ENCODE measurements at regions not wholly inside any gene's neighbourhood (a gene's known extent, or its start where the extent isn't known, plus 50 kb on each side); places are given as distances from the start of the nearest gene placed in this dataset.

DNA sequence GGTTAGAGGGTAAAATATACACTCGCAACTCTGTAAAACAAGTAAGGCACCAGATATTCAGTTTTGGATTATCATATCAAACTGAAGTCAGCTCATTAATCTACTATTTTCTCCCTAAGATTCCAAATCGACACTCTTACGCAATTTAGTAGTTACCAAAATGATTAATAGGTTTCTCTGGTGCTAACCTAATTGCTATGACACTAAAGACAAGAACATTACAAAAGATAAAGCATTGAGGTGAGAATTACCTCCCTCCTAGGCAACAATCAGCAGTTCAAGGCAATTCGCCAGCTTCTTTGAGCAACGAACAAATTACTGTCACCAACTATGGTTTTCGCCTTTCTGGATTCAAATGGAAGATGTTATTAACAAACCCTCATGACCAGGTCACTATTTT lies 1305.0 kb downstream of the ROBO2 start:
- Histone ChIP-seq H3F3A (ENCODE audit: insufficient read depth) (no peaks in the 10 kb centered on the region), H3K9ac (no peak overlapping the region), H3K79me2 (ENCODE audit: insufficient read depth) (no peaks in the 10 kb centered on the region), H3K27ac (no peak overlapping the region), H3K9me3 (ENCODE audit: low read depth) (no peaks in the 10 kb centered on the region), H3K4me2 (ENCODE audit: unreplicated experiment) (no peak overlapping the region), H3K36me3 (ENCODE audit: low read depth) (no peaks in the 10 kb centered on the region), H3K4me1 (ENCODE audit: insufficient read depth) (no peaks in the 10 kb centered on the region), H2AFZ (no peak overlapping the region), H3K4me3 (no peak overlapping the region), H3K9me2 (ENCODE audit: insufficient read depth) (no peaks in the 10 kb centered on the region), H4K20me1 (ENCODE audit: insufficient read depth) (no peaks in the 10 kb centered on the region), H3K27me3 (replicated peaks; ENCODE audit: insufficient read depth) (no peaks in the 10 kb centered on the region)
- in situ Hi-C loops (cut with MboI): no loop called here
- TF ChIP-seq EZH2 (IDR thresholded peaks at IDR 0.05; ENCODE audit: insufficient read depth, poor library complexity, severe bottlenecking) (no peak), EZH2phosphoT487 (IDR thresholded peaks at IDR 0.05; ENCODE audit: insufficient read depth, low read depth) (no peak)
- 77 to 81% methylated on average over 6 of the region's 6 CpGs for WGBS, 2 experiments (ENCODE audit: low coverage in 1 of 2, low lambda C conversion rate in 2 of 2, missing lambda C conversion rate in 2 of 2)
- DNase-seq: no peak

- Histone ChIP-seq H3K9me3 (ENCODE audit: low read depth) (no peaks in the 10 kb centered on the region), H3F3A (ENCODE audit: insufficient read depth) (no peaks in the 10 kb centered on the region), H3K9ac (no peak overlapping the region), H2AFZ (no peak overlapping the region), H3K9me2 (ENCODE audit: insufficient read depth) (0 out of 2 replicates have a peak, but pooled peaks cover 5% of the 10 kb centered on the region), H3K4me2 (ENCODE audit: unreplicated experiment) (no peak overlapping the region), H4K20me1 (ENCODE audit: insufficient read depth) (no peaks in the 10 kb centered on the region), H3K27me3 (replicated peaks; ENCODE audit: insufficient read depth) (no peaks in the 10 kb centered on the region), H3K36me3 (ENCODE audit: low read depth) (no peaks in the 10 kb centered on the region), H3K4me1 (ENCODE audit: insufficient read depth) (no peaks in the 10 kb centered on the region), H3K27ac (no peak overlapping the region), H3K4me3 (no peak overlapping the region), H3K79me2 (ENCODE audit: insufficient read depth) (no peaks in the 10 kb centered on the region)
- 34 to 45% methylated on average over 2 of the region's 2 CpGs for WGBS, 2 experiments (ENCODE audit: low coverage in 1 of 2, low lambda C conversion rate in 2 of 2, missing lambda C conversion rate in 2 of 2)
- TF ChIP-seq EZH2 (IDR thresholded peaks at IDR 0.05; ENCODE audit: insufficient read depth, poor library complexity, severe bottlenecking): no peak
- TF ChIP-seq EZH2phosphoT487 (IDR thresholded peaks at IDR 0.05; ENCODE audit: insufficient read depth, low read depth): no peak
- in situ Hi-C loops (cut with MboI): no loop called here
- DNase-seq: no peak
Measured at GRCh38 chr3:78347176-78347575, 1307.3 kb downstream of the ROBO2 start.

- H3K4me3 ChIP-seq: no peak overlapping the region
- H3K4me1 ChIP-seq (ENCODE audit: insufficient read depth): no peaks in the 10 kb centered on the region
- no peak overlapping the region for H3K27ac ChIP-seq
- H3K79me2 ChIP-seq (ENCODE audit: insufficient read depth): no peaks in the 10 kb centered on the region
- H3F3A ChIP-seq (ENCODE audit: insufficient read depth): no peaks in the 10 kb centered on the region
- H2AFZ ChIP-seq: no peak overlapping the region
- H4K20me1 ChIP-seq (ENCODE audit: insufficient read depth): no peaks in the 10 kb centered on the region
- TF ChIP-seq EZH2phosphoT487 (IDR thresholded peaks at IDR 0.05; ENCODE audit: insufficient read depth, low read depth): no peak
- TF ChIP-seq EZH2 (IDR thresholded peaks at IDR 0.05; ENCODE audit: insufficient read depth, poor library complexity, severe bottlenecking): no peak
- no peaks in the 10 kb centered on the region for H3K36me3 ChIP-seq (ENCODE audit: low read depth)
- no peaks in the 10 kb centered on the region for H3K9me3 ChIP-seq (ENCODE audit: low read depth)
- no peak overlapping the region for H3K9ac ChIP-seq
- H3K27me3 ChIP-seq (replicated peaks; ENCODE audit: insufficient read depth): no peaks in the 10 kb centered on the region
- in situ Hi-C loops (cut with MboI): no loop called here
- 0 out of 2 replicates have a peak, but pooled peaks cover 5% of the 10 kb centered on the region for H3K9me2 ChIP-seq (ENCODE audit: insufficient read depth)
- WGBS, 2 experiments (ENCODE audit: low coverage in 1 of 2, low lambda C conversion rate in 2 of 2, missing lambda C conversion rate in 2 of 2): 15 to 22% methylated on average over 3 of the region's 3 CpGs
- no peak overlapping the region for H3K4me2 ChIP-seq (ENCODE audit: unreplicated experiment)
- DNase-seq: no peak
Measured at GRCh38 chr3:78348664-78349063, 1308.8 kb downstream of the ROBO2 start.

DNA sequence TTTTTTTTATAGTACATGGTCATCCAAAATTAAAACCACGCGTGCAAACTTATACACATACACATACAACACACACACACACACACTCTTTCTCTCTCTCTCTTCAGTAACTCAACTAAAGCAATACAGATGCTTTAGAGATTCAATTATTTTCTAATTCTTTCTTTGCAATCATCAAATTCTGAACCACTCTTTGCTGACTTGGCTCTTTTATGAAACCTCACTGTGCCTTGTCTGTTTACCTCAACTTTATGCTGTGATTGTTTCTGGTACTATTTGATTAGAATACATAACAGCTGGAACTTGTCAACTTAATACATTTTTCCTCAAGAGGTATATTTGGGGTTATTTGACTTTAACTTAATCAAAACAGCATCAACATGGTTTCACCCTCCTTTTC lies 1309.7 kb downstream of the ROBO2 start:
- no peaks in the 10 kb centered on the region for H3K79me2 ChIP-seq (ENCODE audit: insufficient read depth)
- no peaks in the 10 kb centered on the region for H4K20me1 ChIP-seq (ENCODE audit: insufficient read depth)
- no peak overlapping the region for H3K27ac ChIP-seq
- no peaks in the 10 kb centered on the region for H3F3A ChIP-seq (ENCODE audit: insufficient read depth)
- in situ Hi-C loops (cut with MboI): no loop called here
- no peak for TF ChIP-seq EZH2 (IDR thresholded peaks at IDR 0.05; ENCODE audit: insufficient read depth, poor library complexity, severe bottlenecking)
- no peak for TF ChIP-seq EZH2phosphoT487 (IDR thresholded peaks at IDR 0.05; ENCODE audit: insufficient read depth, low read depth)
- DNase-seq: no peak
- H3K27me3 ChIP-seq (replicated peaks; ENCODE audit: insufficient read depth): no peaks in the 10 kb centered on the region
- H3K4me2 ChIP-seq (ENCODE audit: unreplicated experiment): no peak overlapping the region
- H3K9ac ChIP-seq: no peak overlapping the region
- H2AFZ ChIP-seq: no peak overlapping the region
- H3K4me3 ChIP-seq: no peak overlapping the region
- WGBS, 2 experiments (ENCODE audit: low coverage in 1 of 2, low lambda C conversion rate in 2 of 2, missing lambda C conversion rate in 2 of 2): 54 to 61% methylated on average over 2 of the region's 2 CpGs
- no peaks in the 10 kb centered on the region for H3K4me1 ChIP-seq (ENCODE audit: insufficient read depth)
- no peaks in the 10 kb centered on the region for H3K36me3 ChIP-seq (ENCODE audit: low read depth)
- no peaks in the 10 kb centered on the region for H3K9me3 ChIP-seq (ENCODE audit: low read depth)
- 0 out of 2 replicates have a peak, but pooled peaks cover 5% of the 10 kb centered on the region for H3K9me2 ChIP-seq (ENCODE audit: insufficient read depth)

DNA sequence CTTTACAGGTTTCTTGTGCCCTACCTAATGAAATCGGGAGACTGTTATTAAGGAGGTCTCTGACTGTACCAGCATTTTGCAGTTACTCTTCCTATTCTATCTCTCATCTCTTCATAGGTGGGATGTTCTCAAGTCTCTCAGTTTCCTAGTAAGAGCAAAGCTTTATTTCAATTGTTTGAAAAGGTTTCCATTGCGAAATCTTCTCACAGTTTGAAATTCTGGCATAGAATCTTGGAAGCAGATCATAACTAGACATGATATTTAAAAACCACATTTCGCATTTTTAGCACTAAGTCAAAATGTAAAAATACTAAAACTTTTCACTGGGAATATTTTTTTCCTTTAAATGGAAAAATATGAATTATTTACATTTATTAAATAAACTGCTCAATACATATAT lies 1311.4 kb downstream of the ROBO2 start:
- WGBS, 2 experiments (ENCODE audit: low coverage in 1 of 2, low lambda C conversion rate in 2 of 2, missing lambda C conversion rate in 2 of 2): 31 to 34% methylated on average over 3 of the region's 3 CpGs
- H2AFZ ChIP-seq: no peak overlapping the region
- H3K27me3 ChIP-seq (replicated peaks; ENCODE audit: insufficient read depth): no peaks in the 10 kb centered on the region
- no peak overlapping the region for H3K9ac ChIP-seq
- no peak overlapping the region for H3K4me3 ChIP-seq
- H3F3A ChIP-seq (ENCODE audit: insufficient read depth): no peaks in the 10 kb centered on the region
- no peaks in the 10 kb centered on the region for H3K36me3 ChIP-seq (ENCODE audit: low read depth)
- no peaks in the 10 kb centered on the region for H4K20me1 ChIP-seq (ENCODE audit: insufficient read depth)
- in situ Hi-C loops (cut with MboI): no loop called here
- H3K9me3 ChIP-seq (ENCODE audit: low read depth): no peaks in the 10 kb centered on the region
- no peak overlapping the region for H3K4me2 ChIP-seq (ENCODE audit: unreplicated experiment)
- H3K27ac ChIP-seq: no peak overlapping the region
- no peak for DNase-seq
- H3K79me2 ChIP-seq (ENCODE audit: insufficient read depth): no peaks in the 10 kb centered on the region
- H3K4me1 ChIP-seq (ENCODE audit: insufficient read depth): no peaks in the 10 kb centered on the region
- TF ChIP-seq EZH2phosphoT487 (IDR thresholded peaks at IDR 0.05; ENCODE audit: insufficient read depth, low read depth) (no peak), EZH2 (IDR thresholded peaks at IDR 0.05; ENCODE audit: insufficient read depth, poor library complexity, severe bottlenecking) (no peak)
- H3K9me2 ChIP-seq (ENCODE audit: insufficient read depth): 0 out of 2 replicates have a peak, but pooled peaks cover 5% of the 10 kb centered on the region

Data from GM23248 (cell line).